Ishikawa (cell line): ENCODE measurements at regions not wholly inside any gene's neighbourhood (a gene's known extent, or its start where the extent isn't known, plus 50 kb on each side); places are given as distances from the start of the nearest gene placed in this dataset.

Experiments
- CEBPB ChIP-seq: IDR thresholded peaks from 2 replicates; pipeline ENCODE4 v1.6.1; 2012
- CREB1 ChIP-seq: IDR thresholded peaks from 2 replicates; pipeline ENCODE4 v1.6.1; 2012; ENCODE audit warnings: low read depth
- EGR1 ChIP-seq: IDR thresholded peaks from 2 replicates; pipeline ENCODE4 v1.6.1; 2012
- EP300 ChIP-seq: IDR thresholded peaks from 2 replicates; pipeline ENCODE4 v1.6.1; 2012; ENCODE audit warnings: borderline replicate concordance
- FOXM1 ChIP-seq: IDR thresholded peaks from 2 replicates; pipeline ENCODE4 v1.6.1; 2012; ENCODE audit warnings: low read depth, borderline replicate concordance
- NFIC ChIP-seq: IDR thresholded peaks from 2 replicates; pipeline ENCODE4 v1.6.1; 2012
- RAD21 ChIP-seq: IDR thresholded peaks from 2 replicates; pipeline ENCODE4 v1.6.1; 2012; ENCODE audit warnings: low read depth
- TAF1 ChIP-seq: IDR thresholded peaks from 2 replicates; pipeline ENCODE4 v1.6.1; 2012; ENCODE audit warnings: low read depth, mild to moderate bottlenecking
- TCF12 ChIP-seq: IDR thresholded peaks from 2 replicates; pipeline ENCODE4 v1.6.1; 2012; ENCODE audit warnings: low read depth
- TEAD4 ChIP-seq: IDR thresholded peaks from 2 replicates; pipeline ENCODE4 v1.6.1; 2012
- YY1 ChIP-seq: IDR thresholded peaks from 2 replicates; pipeline ENCODE4 v1.6.1; 2012; ENCODE audit warnings: low read depth
- ZBTB7A ChIP-seq: IDR thresholded peaks from 2 replicates; pipeline ENCODE4 v1.6.1; 2012; ENCODE audit warnings: low read depth
- TF ChIP-seq, protein P1 (sequence below): IDR thresholded peaks from 2 replicates; pipeline ENCODE4 v1.6.1; 2012; ENCODE audit warnings: low read depth, mild to moderate bottlenecking
- TF ChIP-seq, protein P2 (sequence below): IDR thresholded peaks from 2 replicates; pipeline ENCODE4 v1.6.1; 2012
- TF ChIP-seq, protein P3 (sequence below): IDR thresholded peaks from 2 replicates; pipeline ENCODE4 v1.6.1; 2012

DNA sequence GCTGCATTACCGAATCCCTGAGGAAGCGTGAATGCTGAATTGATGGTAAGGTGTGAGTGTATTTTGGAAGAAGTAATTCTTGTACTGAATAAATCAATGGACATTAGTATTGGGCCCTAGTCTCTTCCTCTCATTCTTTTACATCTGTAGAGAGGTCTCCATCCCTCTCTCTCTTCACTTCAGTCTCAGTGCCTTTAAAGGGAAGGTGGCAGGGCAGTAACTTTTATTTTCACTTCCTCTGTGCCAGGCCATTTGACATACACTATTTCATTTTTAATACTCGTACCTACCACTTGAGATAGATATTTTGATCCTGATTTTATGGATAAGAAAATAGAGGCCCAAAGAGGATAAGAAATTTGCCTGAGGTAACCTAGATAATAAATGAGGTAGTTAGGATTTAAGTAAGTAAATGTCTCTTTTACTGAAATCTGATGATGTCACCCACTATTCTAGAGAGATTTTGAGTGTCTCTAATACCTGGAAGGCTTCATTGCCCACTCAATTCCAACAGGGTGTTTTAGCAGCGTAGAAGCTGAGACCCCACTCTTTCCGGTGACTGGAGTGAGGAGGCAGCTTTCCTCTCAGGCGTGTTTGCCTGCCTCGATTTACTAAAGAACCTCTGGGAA lies 177.9 kb upstream of the PRICKLE1 start:
- no peak for TF ChIP-seq YY1
- TF ChIP-seq CREB1: no peak
- TF ChIP-seq NFIC: no peak
- no peak for TF ChIP-seq TEAD4
- TF ChIP-seq EGR1: no peak
- TF ChIP-seq, protein P1, sequence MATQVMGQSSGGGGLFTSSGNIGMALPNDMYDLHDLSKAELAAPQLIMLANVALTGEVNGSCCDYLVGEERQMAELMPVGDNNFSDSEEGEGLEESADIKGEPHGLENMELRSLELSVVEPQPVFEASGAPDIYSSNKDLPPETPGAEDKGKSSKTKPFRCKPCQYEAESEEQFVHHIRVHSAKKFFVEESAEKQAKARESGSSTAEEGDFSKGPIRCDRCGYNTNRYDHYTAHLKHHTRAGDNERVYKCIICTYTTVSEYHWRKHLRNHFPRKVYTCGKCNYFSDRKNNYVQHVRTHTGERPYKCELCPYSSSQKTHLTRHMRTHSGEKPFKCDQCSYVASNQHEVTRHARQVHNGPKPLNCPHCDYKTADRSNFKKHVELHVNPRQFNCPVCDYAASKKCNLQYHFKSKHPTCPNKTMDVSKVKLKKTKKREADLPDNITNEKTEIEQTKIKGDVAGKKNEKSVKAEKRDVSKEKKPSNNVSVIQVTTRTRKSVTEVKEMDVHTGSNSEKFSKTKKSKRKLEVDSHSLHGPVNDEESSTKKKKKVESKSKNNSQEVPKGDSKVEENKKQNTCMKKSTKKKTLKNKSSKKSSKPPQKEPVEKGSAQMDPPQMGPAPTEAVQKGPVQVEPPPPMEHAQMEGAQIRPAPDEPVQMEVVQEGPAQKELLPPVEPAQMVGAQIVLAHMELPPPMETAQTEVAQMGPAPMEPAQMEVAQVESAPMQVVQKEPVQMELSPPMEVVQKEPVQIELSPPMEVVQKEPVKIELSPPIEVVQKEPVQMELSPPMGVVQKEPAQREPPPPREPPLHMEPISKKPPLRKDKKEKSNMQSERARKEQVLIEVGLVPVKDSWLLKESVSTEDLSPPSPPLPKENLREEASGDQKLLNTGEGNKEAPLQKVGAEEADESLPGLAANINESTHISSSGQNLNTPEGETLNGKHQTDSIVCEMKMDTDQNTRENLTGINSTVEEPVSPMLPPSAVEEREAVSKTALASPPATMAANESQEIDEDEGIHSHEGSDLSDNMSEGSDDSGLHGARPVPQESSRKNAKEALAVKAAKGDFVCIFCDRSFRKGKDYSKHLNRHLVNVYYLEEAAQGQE: no peak
- TF ChIP-seq, protein P2, sequence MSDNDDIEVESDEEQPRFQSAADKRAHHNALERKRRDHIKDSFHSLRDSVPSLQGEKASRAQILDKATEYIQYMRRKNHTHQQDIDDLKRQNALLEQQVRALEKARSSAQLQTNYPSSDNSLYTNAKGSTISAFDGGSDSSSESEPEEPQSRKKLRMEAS: no peak
- TF ChIP-seq TCF12: no peak
- TF ChIP-seq TAF1: no peak
- no peak for TF ChIP-seq CEBPB
- TF ChIP-seq, protein P3, sequence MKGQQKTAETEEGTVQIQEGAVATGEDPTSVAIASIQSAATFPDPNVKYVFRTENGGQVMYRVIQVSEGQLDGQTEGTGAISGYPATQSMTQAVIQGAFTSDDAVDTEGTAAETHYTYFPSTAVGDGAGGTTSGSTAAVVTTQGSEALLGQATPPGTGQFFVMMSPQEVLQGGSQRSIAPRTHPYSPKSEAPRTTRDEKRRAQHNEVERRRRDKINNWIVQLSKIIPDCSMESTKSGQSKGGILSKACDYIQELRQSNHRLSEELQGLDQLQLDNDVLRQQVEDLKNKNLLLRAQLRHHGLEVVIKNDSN: no peak
- TF ChIP-seq FOXM1: no peak
- no peak for TF ChIP-seq ZBTB7A
- TF ChIP-seq EP300: no peak

DNA sequence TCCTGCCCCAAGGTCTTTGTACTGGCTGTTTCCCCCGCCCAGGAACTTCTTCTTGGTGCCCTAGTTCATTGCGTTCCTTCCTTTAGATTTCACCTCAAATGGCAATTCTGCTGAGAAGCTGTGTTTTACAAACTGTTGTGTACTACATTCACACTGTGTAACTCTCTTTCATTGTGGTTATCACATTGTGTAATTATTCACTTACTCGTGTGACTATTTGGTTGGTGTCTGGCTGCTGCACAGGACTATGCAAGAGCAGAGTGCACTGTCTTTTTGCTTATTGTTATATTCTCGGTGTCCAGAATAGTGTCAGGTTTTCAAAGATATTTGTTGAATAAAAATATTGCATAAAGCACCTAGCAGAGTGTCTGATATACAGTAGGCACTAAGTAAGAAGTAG lies 177.2 kb upstream of the PRICKLE1 start:
- no peak for TF ChIP-seq EGR1
- TF ChIP-seq NFIC: no peak
- TF ChIP-seq RAD21: no peak
- TF ChIP-seq TAF1: no peak
- TF ChIP-seq YY1: no peak
- TF ChIP-seq CREB1: no peak
- no peak for TF ChIP-seq TCF12
- TF ChIP-seq, protein P1: no peak
- TF ChIP-seq, protein P2: no peak
- TF ChIP-seq CEBPB: no peak
- TF ChIP-seq EP300: no peak
- no peak for TF ChIP-seq FOXM1

DNA sequence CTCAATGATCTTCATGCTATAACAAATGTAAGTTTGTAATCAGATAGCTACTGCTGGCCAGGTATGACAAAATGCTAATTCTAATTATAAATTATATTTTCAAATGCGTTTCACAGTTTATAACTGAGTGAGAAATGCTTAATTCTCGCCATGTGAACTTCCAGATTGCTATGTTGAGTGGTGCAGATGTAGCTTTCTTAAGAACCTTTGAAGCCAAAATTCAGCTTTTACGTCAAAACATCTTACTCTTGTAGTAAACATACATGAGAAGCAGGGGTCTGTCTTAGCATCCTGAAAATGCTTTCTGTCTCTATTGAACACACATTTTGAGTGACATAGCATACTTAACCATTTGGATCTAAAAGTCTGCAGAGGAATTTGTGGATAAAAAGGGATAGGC lies 176.5 kb upstream of the PRICKLE1 start:
- TF ChIP-seq FOXM1 (no peak), TCF12 (no peak), TEAD4 (no peak), CEBPB (no peak), YY1 (no peak), RAD21 (no peak), EGR1 (no peak), CREB1 (no peak), TAF1 (no peak), NFIC (no peak), ZBTB7A (no peak), EP300 (no peak)
- TF ChIP-seq, protein P3: no peak
- TF ChIP-seq, protein P2: no peak
- TF ChIP-seq, protein P1: no peak

DNA sequence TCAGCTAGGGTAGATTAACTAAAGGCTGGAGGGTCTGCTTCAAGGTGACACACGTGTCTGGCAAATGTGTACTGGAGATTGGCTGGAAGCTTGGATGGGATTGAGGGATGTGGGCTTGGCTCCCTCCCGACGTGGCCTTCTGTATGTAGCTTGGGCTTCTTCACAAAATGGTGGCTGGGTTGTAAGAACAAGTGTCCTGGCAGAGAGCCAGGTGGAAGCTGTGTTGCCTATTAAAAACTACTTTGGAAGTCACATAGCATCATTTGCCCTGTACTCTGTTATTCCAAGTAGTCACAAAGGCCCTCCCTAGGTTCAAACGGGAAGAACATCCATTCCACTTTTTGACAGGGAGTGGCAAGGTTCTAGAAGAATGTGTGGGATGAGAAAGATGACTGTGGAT lies 174.1 kb upstream of the PRICKLE1 start:
- TF ChIP-seq, protein P3: no peak
- no peak; the same call in 1 of the 2 replicates for TF ChIP-seq NFIC
- TF ChIP-seq CEBPB: no peak
- TF ChIP-seq TAF1: no peak
- no peak for TF ChIP-seq EP300
- no peak for TF ChIP-seq ZBTB7A
- TF ChIP-seq, protein P1: no peak
- no peak for TF ChIP-seq YY1
- TF ChIP-seq TCF12: no peak
- no peak for TF ChIP-seq RAD21
- no peak for TF ChIP-seq EGR1
- TF ChIP-seq, protein P2: no peak
- no peak for TF ChIP-seq TEAD4
- TF ChIP-seq CREB1: no peak
